ENCODE measurements at regions not wholly inside any gene's neighbourhood (a gene's known extent, or its start where the extent isn't known, plus 50 kb on each side); places are given as distances from the start of the nearest gene placed in this dataset.

- TF ChIP-seq CHD7 (IDR thresholded peaks at IDR 0.05; ENCODE audit: insufficient replicate concordance, low read length) (no peak), RFX5 (IDR thresholded peaks at IDR 0.05; ENCODE audit: borderline replicate concordance, low read depth, low read length) (no peak), CREB1 (IDR thresholded peaks at IDR 0.05) (no peak), NRF1 (IDR thresholded peaks at IDR 0.05; ENCODE audit: low read depth, low read length) (no peak)
- TF ChIP-seq, protein P1, sequence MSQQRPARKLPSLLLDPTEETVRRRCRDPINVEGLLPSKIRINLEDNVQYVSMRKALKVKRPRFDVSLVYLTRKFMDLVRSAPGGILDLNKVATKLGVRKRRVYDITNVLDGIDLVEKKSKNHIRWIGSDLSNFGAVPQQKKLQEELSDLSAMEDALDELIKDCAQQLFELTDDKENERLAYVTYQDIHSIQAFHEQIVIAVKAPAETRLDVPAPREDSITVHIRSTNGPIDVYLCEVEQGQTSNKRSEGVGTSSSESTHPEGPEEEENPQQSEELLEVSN (IDR thresholded peaks at IDR 0.05), result no peak
These were observed 402.3 kb downstream of the RAB28 start (continued) for GRCh38 chr4:13081830-13082229.
